Upper lobe of left lung (tissue), 6 donors: ENCODE measurements at regions not wholly inside any gene's neighbourhood (a gene's known extent, or its start where the extent isn't known, plus 50 kb on each side); places are given as distances from the start of the nearest gene placed in this dataset.
A peak's percentile ranks its signal among the peaks of the same experiment; 100 is the strongest.
"Not testable (repeated sequence)": the region's sequence is repeated elsewhere in the genome, so short reads cannot be mapped to it uniquely, and the experiment has no call there.

Experiments
- ATAC-seq, 2 donors: fragments of 200-7000 bp; cut with Tn5 transposase; one replicate each; pipeline ENCODE4 v1.9.1; 2022; ENCODE audit warnings: mild to moderate bottlenecking in 2 of 2, moderate library complexity in 2 of 2; ENCODE audit not compliant: low FRiP score in 2 of 2
- DNase-seq, 2 donors: peaks; one replicate each; pipeline ENCODE4 v3.0.0-alpha.2; 2019 to 2020
- H3K27ac ChIP-seq, 4 donors: fragments of 200-600 bp; sonication (generic); one replicate each; pipeline ENCODE4 v1.5.1; 2016 to 2019
- H3K27me3 ChIP-seq, 4 donors: fragments of 200-600 bp; sonication (generic); one replicate each; pipeline ENCODE4 v1.5.1; 2017 to 2019
- H3K36me3 ChIP-seq, 4 donors: fragments of 200-600 bp; sonication (generic); one replicate each; pipeline ENCODE4 v1.5.1; 2016 to 2019
- H3K4me1 ChIP-seq, 4 donors: fragments of 200-600 bp; sonication (generic); one replicate each; pipeline ENCODE4 v1.5.1; 2018 to 2019
- H3K4me3 ChIP-seq, 4 donors: fragments of 200-600 bp; sonication (generic); one replicate each; pipeline ENCODE4 v1.5.1; 2017 to 2019; ENCODE audit warnings: mild to moderate bottlenecking in 2 of 4, moderate library complexity in 1 of 4
- H3K9me3 ChIP-seq, 4 donors: fragments of 200-600 bp; sonication (generic); one replicate each; pipeline ENCODE4 v1.5.1; 2018 to 2019
- CTCF ChIP-seq, 6 experiments: fragments of 450-650 bp in 4 of 6; fragments of 200-600 bp in 2 of 6; sonication (generic) in 2 of 6; IDR thresholded peaks; one replicate each; pipeline ENCODE4 v1.5.1; 2016 to 2019; ENCODE audit warnings: antibody characterized with exemption in 6 of 6
- EP300 ChIP-seq, 4 donors: sonication (generic); formaldehyde crosslinking; IDR thresholded peaks; one replicate each; pipeline ENCODE4 v1.5.1; 2017; ENCODE audit warnings: antibody characterized with exemption in 4 of 4, control low read depth in 2 of 4
- POLR2A ChIP-seq, 4 donors: fragments of 450-650 bp; IDR thresholded peaks; one replicate each; pipeline ENCODE4 v1.5.1; 2016 to 2017; ENCODE audit warnings: antibody characterized with exemption in 4 of 4, mild to moderate bottlenecking in 2 of 4
- POLR2AphosphoS5 ChIP-seq, 2 donors: sonication (generic); formaldehyde crosslinking; IDR thresholded peaks; one replicate each; pipeline ENCODE4 v1.5.1; 2017; ENCODE audit warnings: antibody characterized with exemption in 2 of 2
- WGBS, 2 donors: methylation state at CpG; one replicate each; pipeline ENCODE4 v1.1.5; 2017 to 2018; 5-methylcytosine and 5-hydroxymethylcytosine counted together
- donor health status: DM: no; HTN: no; CAD: no; lungs with moderate emphysema.
- donor health status: DM: no; HTN: yes; CAD: no; lungs with severe emphysema.

DNA sequence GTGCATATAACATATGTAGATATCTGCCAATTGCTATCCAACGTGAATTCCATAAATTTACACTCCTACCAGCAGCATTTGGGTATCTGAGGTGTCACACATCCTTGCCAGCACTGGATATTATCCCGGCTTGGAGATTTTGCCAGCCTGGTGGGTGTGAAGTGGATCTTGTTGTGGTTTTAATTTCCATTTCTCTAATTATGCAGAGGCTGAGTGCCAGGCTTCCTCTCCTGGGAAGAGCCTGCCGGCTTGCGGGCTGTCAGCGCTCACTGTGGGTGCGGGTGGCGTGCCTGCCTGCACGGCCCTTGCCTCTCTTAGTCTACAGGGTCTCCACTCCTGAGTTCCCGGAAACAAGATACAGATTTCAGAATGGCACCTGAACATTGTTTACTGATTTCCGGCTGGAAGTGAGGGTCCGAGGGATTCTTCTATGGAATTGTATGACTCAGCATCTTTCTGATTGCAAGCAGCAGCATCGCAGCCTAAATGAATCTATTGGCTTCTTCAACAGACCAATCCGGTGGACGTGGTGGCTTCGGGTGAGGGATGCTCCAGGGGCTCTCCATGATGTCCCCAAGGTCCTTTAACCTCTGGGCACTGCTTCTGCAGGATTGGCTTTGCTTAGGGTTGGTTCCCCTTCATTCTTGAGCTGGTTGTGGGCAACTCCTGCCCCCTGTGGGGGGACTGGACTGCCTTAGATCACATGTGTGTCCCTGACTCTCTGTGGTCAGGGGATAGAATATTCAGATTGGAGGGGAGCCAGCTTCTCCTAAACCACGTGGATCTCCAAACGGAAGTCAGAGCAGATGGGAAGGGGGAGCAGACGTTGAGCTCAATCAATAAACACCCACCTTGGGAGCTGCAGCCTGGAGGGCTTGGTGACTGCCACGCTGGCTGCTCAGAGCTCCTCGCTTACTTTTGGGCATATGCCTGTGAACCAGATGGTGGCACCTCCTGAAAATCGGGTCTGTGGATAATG lies 58.0 kb upstream of the LRPAP1 start:
- not testable (repeated sequence) for DNase-seq, H3K36me3 ChIP-seq, H3K27ac ChIP-seq, H3K4me1 ChIP-seq, H3K9me3 ChIP-seq, ATAC-seq, H3K4me3 ChIP-seq, H3K27me3 ChIP-seq
- WGBS, 2 donors = 58 to 63% methylated on average over 5 to 18 of the region's 21 CpGs

DNA sequence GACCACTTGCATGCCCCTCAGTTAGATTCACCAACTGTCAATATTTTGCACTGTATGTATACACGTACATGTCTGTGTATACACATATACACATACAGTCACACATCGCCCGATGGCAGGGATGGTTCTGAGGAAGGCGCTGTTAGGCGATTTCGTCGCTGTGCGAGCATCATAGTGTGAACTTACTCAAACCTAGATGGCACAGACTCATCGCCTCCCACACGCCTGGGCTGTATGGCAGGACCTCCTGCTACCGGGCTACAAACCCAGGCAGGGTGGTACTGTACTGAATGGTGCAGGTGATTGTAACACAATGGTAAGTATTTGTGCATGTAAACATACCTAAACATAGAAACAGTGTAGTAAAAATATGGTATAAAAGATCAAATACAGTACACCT lies 57.2 kb upstream of the LRPAP1 start:
- ATAC-seq, DNase-seq, H3K27ac ChIP-seq, H3K4me3 ChIP-seq, H3K36me3 ChIP-seq, H3K27me3 ChIP-seq, H3K9me3 ChIP-seq, H3K4me1 ChIP-seq: not testable (repeated sequence)
- 83 to 94% methylated on average over 11 of the region's 11 CpGs for WGBS, 2 donors

- H3K4me1 ChIP-seq, H3K27ac ChIP-seq, H3K9me3 ChIP-seq, H3K36me3 ChIP-seq, H3K27me3 ChIP-seq, DNase-seq, H3K4me3 ChIP-seq, ATAC-seq: not testable (repeated sequence)
- 51 to 59% methylated on average over 7 to 9 of the region's 10 CpGs for WGBS, 2 donors
These were observed 56.4 kb upstream of the LRPAP1 start for GRCh38 chr4:3588517-3589194.

GRCh38 chr4:3586596-3586995 lies 54.4 kb upstream of the LRPAP1 start:
- H3K27me3 ChIP-seq, H3K36me3 ChIP-seq, ATAC-seq, H3K4me1 ChIP-seq, H3K27ac ChIP-seq, H3K4me3 ChIP-seq, H3K9me3 ChIP-seq: not testable (repeated sequence)
- WGBS, 2 donors = 84 to 100% methylated on average over 5 to 10 of the region's 10 CpGs
- peak in 1 of 2 donors; percentile 65 for DNase-seq

DNA sequence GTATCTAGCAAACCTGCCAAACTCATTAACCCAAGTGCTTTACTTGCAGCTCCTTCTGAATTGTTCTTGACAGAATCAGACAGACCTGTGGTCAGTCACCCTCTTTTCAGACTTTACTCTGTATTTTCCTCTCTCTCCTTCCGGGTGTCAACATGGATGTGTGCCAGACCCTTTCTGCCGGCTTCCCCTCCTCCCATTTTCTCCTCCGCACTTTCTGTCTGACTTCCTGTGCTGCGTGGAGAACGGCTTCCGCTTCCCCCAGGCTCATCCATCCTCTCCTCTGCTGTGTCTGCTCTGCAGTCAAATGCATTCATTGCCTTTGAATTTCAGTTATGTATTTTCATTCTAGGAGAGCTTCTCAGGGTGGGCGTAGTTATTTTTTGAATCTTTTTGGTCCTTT lies 53.3 kb upstream of the LRPAP1 start:
- not testable (repeated sequence) for H3K36me3 ChIP-seq, DNase-seq, H3K4me1 ChIP-seq, H3K27ac ChIP-seq, H3K4me3 ChIP-seq, H3K9me3 ChIP-seq, ATAC-seq, H3K27me3 ChIP-seq
- 22 to 23% methylated on average over 7 of the region's 7 CpGs for WGBS, 2 donors

- 84 to 87% methylated on average over 5 of the region's 5 CpGs for WGBS, 2 donors
- H3K4me1 ChIP-seq = peaks cover 0 to 9% (median 6%) of the 10 kb centered on the region in 4 donors
- H3K9me3 ChIP-seq = no peaks in the 10 kb centered on the region
- ATAC-seq (peak; percentile 20 to 24), DNase-seq (no peak)
- no peak overlapping the region for H3K27ac ChIP-seq
- no peak for TF ChIP-seq POLR2AphosphoS5 (IDR thresholded peaks at IDR 0.05)
- TF ChIP-seq POLR2A (IDR thresholded peaks at IDR 0.05) = no peak
- no peak for TF ChIP-seq EP300 (IDR thresholded peaks at IDR 0.05)
- TF ChIP-seq CTCF (IDR thresholded peaks at IDR 0.05) = no peak
- no peaks in the 10 kb centered on the region for H3K27me3 ChIP-seq
- no peak overlapping the region for H3K4me3 ChIP-seq
- no peaks in the 10 kb centered on the region for H3K36me3 ChIP-seq
These were observed 49.9 kb upstream of the LRPAP1 start for GRCh38 chr4:3582091-3582475.
